ENCODE measurements at regions not wholly inside any gene's neighbourhood (a gene's known extent, or its start where the extent isn't known, plus 50 kb on each side); places are given as distances from the start of the nearest gene placed in this dataset.

GRCh38 chr19:31485472-31485871 lies 136.2 kb upstream of the TSHZ3 start:
- no peaks in the 10 kb centered on the region for H3K79me2 ChIP-seq (ENCODE audit: control insufficient read depth, low read length)
- TF ChIP-seq EZH2phosphoT487 (IDR thresholded peaks at IDR 0.05; ENCODE audit: borderline replicate concordance, low read length) (no peak), CTCF (IDR thresholded peaks at IDR 0.05; ENCODE audit: low read depth, low read length, poor library complexity, severe bottlenecking) (no peak)

DNA sequence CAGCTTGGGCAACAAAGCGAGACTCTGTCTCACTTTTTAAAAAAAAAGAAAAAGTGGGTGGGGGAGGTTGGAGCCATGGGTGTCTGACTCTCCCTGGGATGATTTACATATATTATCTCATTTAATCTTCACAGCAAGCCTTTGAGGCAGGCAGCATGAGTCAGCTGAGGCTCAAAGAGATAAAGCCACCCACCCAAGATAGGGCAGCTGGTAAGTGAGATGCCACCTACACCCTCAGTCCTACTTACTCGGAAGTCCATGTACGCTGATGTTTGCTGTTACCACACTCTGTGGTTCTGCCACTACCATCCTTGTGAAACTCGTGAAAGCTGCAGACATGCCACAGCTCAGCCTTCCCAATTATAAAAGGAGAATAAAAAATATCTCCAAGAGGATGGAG lies 142.0 kb upstream of the TSHZ3 start:
- Histone ChIP-seq H3K79me2 (ENCODE audit: control insufficient read depth, low read length) (no peaks in the 10 kb centered on the region), H3K4me1 (ENCODE audit: control insufficient read depth, low read length) (no peaks in the 10 kb centered on the region), H3F3A (ENCODE audit: control insufficient read depth, insufficient read depth) (no peaks in the 10 kb centered on the region), H3K4me3 (ENCODE audit: low read length) (no peak overlapping the region), H3K4me2 (ENCODE audit: low read length) (no peak overlapping the region), H3K36me3 (ENCODE audit: control insufficient read depth, low read length) (no peaks in the 10 kb centered on the region), H3K9me3 (ENCODE audit: control insufficient read depth, insufficient read depth, low read length) (no peaks in the 10 kb centered on the region), H3K27me3 (ENCODE audit: control insufficient read depth, low read length) (no peaks in the 10 kb centered on the region), H4K20me1 (ENCODE audit: control insufficient read depth, insufficient read depth, low read depth, low read length) (no peaks in the 10 kb centered on the region), H3K9me2 (replicated peaks; ENCODE audit: control insufficient read depth, low read length) (no peaks in the 10 kb centered on the region), H3K27ac (ENCODE audit: low read depth, low read length) (no peak overlapping the region)
- TF ChIP-seq CTCF (IDR thresholded peaks at IDR 0.05; ENCODE audit: low read depth, low read length, poor library complexity, severe bottlenecking) (no peak), EZH2phosphoT487 (IDR thresholded peaks at IDR 0.05; ENCODE audit: borderline replicate concordance, low read length) (no peak)

More at GRCh38 chr19:31485472-31485871, 136.2 kb upstream of the TSHZ3 start:
- Histone ChIP-seq H3K4me3 (ENCODE audit: low read length) (no peak overlapping the region), H3K36me3 (ENCODE audit: control insufficient read depth, low read length) (no peaks in the 10 kb centered on the region), H3F3A (ENCODE audit: control insufficient read depth, insufficient read depth) (no peaks in the 10 kb centered on the region), H4K20me1 (ENCODE audit: control insufficient read depth, insufficient read depth, low read depth, low read length) (no peaks in the 10 kb centered on the region), H3K4me2 (ENCODE audit: low read length) (no peak overlapping the region), H3K9me3 (ENCODE audit: control insufficient read depth, insufficient read depth, low read length) (no peaks in the 10 kb centered on the region), H3K27ac (ENCODE audit: low read depth, low read length) (no peak overlapping the region), H3K9me2 (replicated peaks; ENCODE audit: control insufficient read depth, low read length) (no peaks in the 10 kb centered on the region), H3K27me3 (ENCODE audit: control insufficient read depth, low read length) (no peaks in the 10 kb centered on the region), H3K4me1 (ENCODE audit: control insufficient read depth, low read length) (no peaks in the 10 kb centered on the region)

DNA sequence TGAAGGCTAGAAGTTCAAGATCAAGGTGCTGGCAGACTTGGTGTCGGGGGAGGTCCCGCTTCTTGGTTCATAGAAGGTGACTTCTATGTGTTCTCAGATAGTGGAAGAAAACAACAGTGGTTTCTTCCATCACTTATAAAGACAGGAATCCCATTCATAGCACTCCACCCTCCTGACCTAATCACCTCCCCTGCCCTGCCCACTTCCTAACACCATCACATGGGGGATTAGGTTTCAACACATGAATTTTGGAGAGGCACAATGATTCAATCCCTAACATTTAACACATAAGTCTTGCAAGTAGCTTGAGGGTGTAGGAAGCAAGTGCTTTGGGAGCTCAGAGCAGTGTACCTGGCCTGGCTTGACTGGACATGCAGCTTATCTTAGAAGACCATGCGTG lies 142.8 kb upstream of the TSHZ3 start:
- no peak overlapping the region for H3K4me2 ChIP-seq (ENCODE audit: low read length)

More for the DNA sequence above, 142.8 kb upstream of the TSHZ3 start:
- H3K79me2 ChIP-seq (ENCODE audit: control insufficient read depth, low read length), result no peaks in the 10 kb centered on the region
- no peaks in the 10 kb centered on the region for H4K20me1 ChIP-seq (ENCODE audit: control insufficient read depth, insufficient read depth, low read depth, low read length)
- H3K9me3 ChIP-seq (ENCODE audit: control insufficient read depth, insufficient read depth, low read length), result no peaks in the 10 kb centered on the region
- H3K27ac ChIP-seq (ENCODE audit: low read depth, low read length), result no peak overlapping the region
- H3F3A ChIP-seq (ENCODE audit: control insufficient read depth, insufficient read depth), result no peaks in the 10 kb centered on the region
- no peaks in the 10 kb centered on the region for H3K27me3 ChIP-seq (ENCODE audit: control insufficient read depth, low read length)
- TF ChIP-seq EZH2phosphoT487 (IDR thresholded peaks at IDR 0.05; ENCODE audit: borderline replicate concordance, low read length), result no peak
- TF ChIP-seq CTCF (IDR thresholded peaks at IDR 0.05; ENCODE audit: low read depth, low read length, poor library complexity, severe bottlenecking), result no peak
- no peak overlapping the region for H3K4me3 ChIP-seq (ENCODE audit: low read length)
- no peaks in the 10 kb centered on the region for H3K4me1 ChIP-seq (ENCODE audit: control insufficient read depth, low read length)
- no peaks in the 10 kb centered on the region for H3K36me3 ChIP-seq (ENCODE audit: control insufficient read depth, low read length)
- no peaks in the 10 kb centered on the region for H3K9me2 ChIP-seq (replicated peaks; ENCODE audit: control insufficient read depth, low read length)
